ENCODE measurements at regions not wholly inside any gene's neighbourhood (a gene's known extent, or its start where the extent isn't known, plus 50 kb on each side); places are given as distances from the start of the nearest gene placed in this dataset.
"Not testable (repeated sequence)": the region's sequence is repeated elsewhere in the genome, so short reads cannot be mapped to it uniquely, and the experiment has no call there.

GRCh38 chrX:114272096-114272686 is 311.7 kb upstream of the HTR2C start:
- DNase-seq, result no peak

- not testable (repeated sequence) for DNase-seq
Measured at GRCh38 chrX:114270371-114270770, 313.5 kb upstream of the HTR2C start.

GRCh38 chrX:114268643-114269042 is 315.2 kb upstream of the HTR2C start:
- DNase-seq, result no peak

GRCh38 chrX:114267142-114267541 is 316.7 kb upstream of the HTR2C start:
- no peak for DNase-seq

- DNase-seq, result no peak
Measured at GRCh38 chrX:114252186-114252585, 331.7 kb upstream of the HTR2C start.

- DNase-seq, result no peak
Measured at GRCh38 chrX:114251575-114251974, 332.3 kb upstream of the HTR2C start.

- DNase-seq, result no peak
Measured at GRCh38 chrX:114221445-114221844, 362.4 kb upstream of the HTR2C start.

- no peak for DNase-seq
Measured at GRCh38 chrX:114210879-114211278, 373.0 kb upstream of the HTR2C start.

- no peak for DNase-seq
Measured at GRCh38 chrX:114201622-114202021, 382.3 kb upstream of the HTR2C start.

GRCh38 chrX:114181195-114181594 is 402.7 kb upstream of the HTR2C start:
- DNase-seq, result no peak

GRCh38 chrX:114178126-114178525 is 405.8 kb upstream of the HTR2C start:
- no peak for DNase-seq

- not testable (repeated sequence) for DNase-seq
Measured at GRCh38 chrX:114167276-114167675, 416.6 kb upstream of the HTR2C start.

GRCh38 chrX:114166601-114167000 is 417.3 kb upstream of the HTR2C start:
- no peak for DNase-seq

GRCh38 chrX:114165537-114165936 is 418.3 kb upstream of the HTR2C start:
- no peak for DNase-seq

GRCh38 chrX:114162068-114162735 is 421.7 kb upstream of the HTR2C start:
- DNase-seq, result no peak

GRCh38 chrX:114152801-114153200 is 431.1 kb upstream of the HTR2C start:
- DNase-seq, result no peak

GRCh38 chrX:114152130-114152529 is 431.8 kb upstream of the HTR2C start:
- no peak for DNase-seq

- no peak for DNase-seq
Measured at GRCh38 chrX:114134465-114134864, 449.4 kb upstream of the HTR2C start.

GRCh38 chrX:114127411-114128025 is 456.4 kb upstream of the HTR2C start:
- no peak for DNase-seq

GRCh38 chrX:114127005-114127404 is 456.9 kb upstream of the HTR2C start:
- no peak for DNase-seq

GRCh38 chrX:114101081-114101480 is 482.8 kb upstream of the HTR2C start:
- DNase-seq, result no peak

- no peak for DNase-seq
Measured at GRCh38 chrX:114097866-114098265, 486.0 kb upstream of the HTR2C start.

- no peak for DNase-seq
Measured at GRCh38 chrX:114097427-114097826, 486.5 kb upstream of the HTR2C start.

- DNase-seq, result no peak
Measured at GRCh38 chrX:114095789-114096188, 488.1 kb upstream of the HTR2C start.

GRCh38 chrX:114087543-114087942 is 496.3 kb upstream of the HTR2C start:
- DNase-seq, result no peak
